Neural cell (in vitro differentiated cells): ENCODE measurements at regions not wholly inside any gene's neighbourhood (a gene's known extent, or its start where the extent isn't known, plus 50 kb on each side); places are given as distances from the start of the nearest gene placed in this dataset.

Experiments
- H2AFZ ChIP-seq: fragments of 200-600, 300-800 bp; sonication (generic), shearing (Covaris generic); 2 replicates; pipeline ENCODE4 v1.6.0; 2014; ENCODE audit warnings: low read depth, mild to moderate bottlenecking, antibody characterized with exemption, low read length, moderate library complexity
- H3F3A ChIP-seq: fragments of 200-600 bp; shearing (Covaris generic); 2 replicates; pipeline ENCODE4 v1.6.1; 2016; ENCODE audit warnings: mild to moderate bottlenecking, moderate library complexity, mixed read lengths, antibody characterized with exemption, low read length; ENCODE audit not compliant: insufficient read depth, poor library complexity, severe bottlenecking
- H3K27ac ChIP-seq: fragments of 200-600, 300-800 bp; sonication (generic), shearing (Covaris generic); 2 replicates; pipeline ENCODE4 v1.5.1; 2014; ENCODE audit warnings: mild to moderate bottlenecking, low read length, moderate library complexity
- H3K27me3 ChIP-seq: fragments of 300-800, 200-600 bp; sonication (generic), shearing (Covaris generic); 2 replicates; pipeline ENCODE4 v1.6.0; 2014; ENCODE audit warnings: mild to moderate bottlenecking, low read depth, low read length, moderate library complexity; ENCODE audit not compliant: insufficient read depth
- H3K36me3 ChIP-seq: fragments of 300-800, 200-600 bp; sonication (generic), shearing (Covaris generic); 2 replicates; pipeline ENCODE4 v1.5.1; 2014; ENCODE audit warnings: mild to moderate bottlenecking, antibody characterized with exemption, low read length, moderate library complexity; ENCODE audit not compliant: insufficient read depth
- H3K4me2 ChIP-seq: fragments of 300-800, 200-600 bp; sonication (generic), shearing (Covaris generic); 2 replicates; pipeline ENCODE4 v1.6.0; 2014; ENCODE audit warnings: mild to moderate bottlenecking, low read length
- H3K4me3 ChIP-seq: fragments of 300-800, 200-600 bp; sonication (generic), shearing (Covaris generic); 2 replicates; pipeline ENCODE4 v1.5.1; 2014; ENCODE audit warnings: mild to moderate bottlenecking, low read length, moderate library complexity
- H3K79me2 ChIP-seq: fragments of 200-600 bp; shearing (Covaris generic); replicated peaks from 2 replicates; pipeline ENCODE4 v1.6.0; 2014; ENCODE audit warnings: mild to moderate bottlenecking, low read length, moderate library complexity; ENCODE audit not compliant: insufficient read depth
- H3K9ac ChIP-seq: fragments of 300-800, 200-600 bp; sonication (generic), shearing (Covaris generic); 2 replicates; pipeline ENCODE4 v1.6.1; 2016; ENCODE audit warnings: mild to moderate bottlenecking, low read length, mixed read lengths
- H3K9me2 ChIP-seq: fragments of 200-600 bp; shearing (Covaris generic); 2 replicates; pipeline ENCODE4 v1.6.1; 2016; ENCODE audit warnings: mild to moderate bottlenecking, low read length, mixed read lengths; ENCODE audit not compliant: insufficient read depth
- H3K9me3 ChIP-seq: fragments of 200-600, 300-800 bp; sonication (generic), shearing (Covaris generic); 2 replicates; pipeline ENCODE4 v1.6.1; 2016; ENCODE audit warnings: mild to moderate bottlenecking, mixed run types, low read length, moderate library complexity, mixed read lengths
- H4K20me1 ChIP-seq: fragments of 200-600 bp; shearing (Covaris generic); 2 replicates; pipeline ENCODE4 v1.6.1; 2016; ENCODE audit warnings: mild to moderate bottlenecking, mixed run types; ENCODE audit not compliant: insufficient read depth
- EP300 ChIP-seq: fragments of 450-650 bp; conservative IDR thresholded peaks from 2 replicates; pipeline ENCODE4 v1.6.1; 2014; ENCODE audit warnings: antibody characterized with exemption, mild to moderate bottlenecking, moderate library complexity; ENCODE audit not compliant: poor library complexity, severe bottlenecking
- EZH2 ChIP-seq: fragments of 200-600, 300-800 bp; shearing (Covaris generic), sonication (generic); IDR thresholded peaks from 2 replicates; pipeline ENCODE4 v1.6.1; 2014; ENCODE audit warnings: antibody characterized with exemption, low read length, borderline replicate concordance, mild to moderate bottlenecking; ENCODE audit not compliant: insufficient read depth, poor library complexity, severe bottlenecking
- MXI1 ChIP-seq: fragments of 450-650 bp; conservative IDR thresholded peaks from 2 replicates; pipeline ENCODE4 v1.6.1; 2014; ENCODE audit warnings: antibody characterized with exemption, mild to moderate bottlenecking; ENCODE audit not compliant: poor library complexity, severe bottlenecking
- POLR2AphosphoS5 ChIP-seq: IDR thresholded peaks from 2 replicates; pipeline ENCODE4 v1.6.1; 2012
- RAD21 ChIP-seq: fragments of 450-650 bp; conservative IDR thresholded peaks from 2 replicates; pipeline ENCODE4 v1.6.1; 2014; ENCODE audit warnings: antibody characterized with exemption, mild to moderate bottlenecking, moderate library complexity
- SMC3 ChIP-seq: fragments of 450-650 bp; conservative IDR thresholded peaks from 2 replicates; pipeline ENCODE4 v1.6.1; 2014; ENCODE audit warnings: antibody characterized with exemption, mild to moderate bottlenecking, moderate library complexity; ENCODE audit not compliant: poor library complexity
- TAF1 ChIP-seq: IDR thresholded peaks from 2 replicates; pipeline ENCODE4 v1.6.1; 2012; ENCODE audit warnings: low read depth
- TF ChIP-seq, protein P1 (sequence below): fragments of 450-650 bp; IDR thresholded peaks from 2 replicates; pipeline ENCODE4 v1.5.1; 2014; ENCODE audit warnings: antibody characterized with exemption, mild to moderate bottlenecking, moderate library complexity; ENCODE audit not compliant: poor library complexity, severe bottlenecking
- TF ChIP-seq, protein P2 (sequence below): IDR thresholded peaks from 2 replicates; pipeline ENCODE4 v1.6.1; 2012; ENCODE audit warnings: borderline replicate concordance

GRCh38 chr2:237171396-237171795 lies 85.7 kb downstream of the COPS8 start:
- Histone ChIP-seq H3K9ac (no peak overlapping the region), H3K9me3 (peaks cover 12% of the 10 kb centered on the region), H3F3A (no peaks in the 10 kb centered on the region), H2AFZ (no peak overlapping the region), H3K4me2 (no peak overlapping the region), H3K79me2 (no peaks in the 10 kb centered on the region), H3K27ac (no peak overlapping the region), H3K4me3 (no peak overlapping the region), H3K27me3 (no peaks in the 10 kb centered on the region), H3K36me3 (no peaks in the 10 kb centered on the region), H3K9me2 (no peaks in the 10 kb centered on the region), H4K20me1 (no peaks in the 10 kb centered on the region)
- TF ChIP-seq RAD21 (no peak), EZH2 (no peak), TAF1 (no peak), EP300 (no peak), MXI1 (no peak), SMC3 (no peak)
- TF ChIP-seq, protein P1, sequence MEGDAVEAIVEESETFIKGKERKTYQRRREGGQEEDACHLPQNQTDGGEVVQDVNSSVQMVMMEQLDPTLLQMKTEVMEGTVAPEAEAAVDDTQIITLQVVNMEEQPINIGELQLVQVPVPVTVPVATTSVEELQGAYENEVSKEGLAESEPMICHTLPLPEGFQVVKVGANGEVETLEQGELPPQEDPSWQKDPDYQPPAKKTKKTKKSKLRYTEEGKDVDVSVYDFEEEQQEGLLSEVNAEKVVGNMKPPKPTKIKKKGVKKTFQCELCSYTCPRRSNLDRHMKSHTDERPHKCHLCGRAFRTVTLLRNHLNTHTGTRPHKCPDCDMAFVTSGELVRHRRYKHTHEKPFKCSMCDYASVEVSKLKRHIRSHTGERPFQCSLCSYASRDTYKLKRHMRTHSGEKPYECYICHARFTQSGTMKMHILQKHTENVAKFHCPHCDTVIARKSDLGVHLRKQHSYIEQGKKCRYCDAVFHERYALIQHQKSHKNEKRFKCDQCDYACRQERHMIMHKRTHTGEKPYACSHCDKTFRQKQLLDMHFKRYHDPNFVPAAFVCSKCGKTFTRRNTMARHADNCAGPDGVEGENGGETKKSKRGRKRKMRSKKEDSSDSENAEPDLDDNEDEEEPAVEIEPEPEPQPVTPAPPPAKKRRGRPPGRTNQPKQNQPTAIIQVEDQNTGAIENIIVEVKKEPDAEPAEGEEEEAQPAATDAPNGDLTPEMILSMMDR, result no peak

DNA sequence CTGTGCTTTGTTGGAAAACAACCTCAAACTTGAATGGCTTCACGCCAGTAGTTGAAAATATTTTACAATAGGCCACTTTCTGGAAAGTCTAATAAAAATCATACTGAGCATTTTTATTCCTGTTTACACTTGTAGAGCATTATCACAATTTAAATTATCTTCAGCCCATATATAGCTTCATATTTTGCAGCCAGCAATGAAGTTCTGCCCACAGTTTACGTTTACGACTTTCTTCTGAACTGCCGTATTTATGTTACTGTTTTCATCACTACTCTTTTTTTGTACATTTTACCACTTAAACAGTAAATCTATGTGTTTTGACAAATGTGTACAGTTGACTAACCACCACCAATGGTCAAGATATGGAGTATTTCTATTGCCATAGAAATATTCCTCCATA lies 86.2 kb downstream of the COPS8 start:
- Histone ChIP-seq H3F3A (no peaks in the 10 kb centered on the region), H3K9me3 (peaks cover 12% of the 10 kb centered on the region), H3K9ac (no peak overlapping the region), H3K4me2 (no peak overlapping the region), H2AFZ (no peak overlapping the region), H3K27ac (no peak overlapping the region), H3K27me3 (no peaks in the 10 kb centered on the region), H3K4me3 (no peak overlapping the region), H4K20me1 (no peaks in the 10 kb centered on the region), H3K79me2 (no peaks in the 10 kb centered on the region), H3K9me2 (no peaks in the 10 kb centered on the region), H3K36me3 (no peaks in the 10 kb centered on the region)
- TF ChIP-seq EP300, result no peak
- no peak for TF ChIP-seq RAD21
- TF ChIP-seq TAF1, result no peak
- TF ChIP-seq, protein P2, sequence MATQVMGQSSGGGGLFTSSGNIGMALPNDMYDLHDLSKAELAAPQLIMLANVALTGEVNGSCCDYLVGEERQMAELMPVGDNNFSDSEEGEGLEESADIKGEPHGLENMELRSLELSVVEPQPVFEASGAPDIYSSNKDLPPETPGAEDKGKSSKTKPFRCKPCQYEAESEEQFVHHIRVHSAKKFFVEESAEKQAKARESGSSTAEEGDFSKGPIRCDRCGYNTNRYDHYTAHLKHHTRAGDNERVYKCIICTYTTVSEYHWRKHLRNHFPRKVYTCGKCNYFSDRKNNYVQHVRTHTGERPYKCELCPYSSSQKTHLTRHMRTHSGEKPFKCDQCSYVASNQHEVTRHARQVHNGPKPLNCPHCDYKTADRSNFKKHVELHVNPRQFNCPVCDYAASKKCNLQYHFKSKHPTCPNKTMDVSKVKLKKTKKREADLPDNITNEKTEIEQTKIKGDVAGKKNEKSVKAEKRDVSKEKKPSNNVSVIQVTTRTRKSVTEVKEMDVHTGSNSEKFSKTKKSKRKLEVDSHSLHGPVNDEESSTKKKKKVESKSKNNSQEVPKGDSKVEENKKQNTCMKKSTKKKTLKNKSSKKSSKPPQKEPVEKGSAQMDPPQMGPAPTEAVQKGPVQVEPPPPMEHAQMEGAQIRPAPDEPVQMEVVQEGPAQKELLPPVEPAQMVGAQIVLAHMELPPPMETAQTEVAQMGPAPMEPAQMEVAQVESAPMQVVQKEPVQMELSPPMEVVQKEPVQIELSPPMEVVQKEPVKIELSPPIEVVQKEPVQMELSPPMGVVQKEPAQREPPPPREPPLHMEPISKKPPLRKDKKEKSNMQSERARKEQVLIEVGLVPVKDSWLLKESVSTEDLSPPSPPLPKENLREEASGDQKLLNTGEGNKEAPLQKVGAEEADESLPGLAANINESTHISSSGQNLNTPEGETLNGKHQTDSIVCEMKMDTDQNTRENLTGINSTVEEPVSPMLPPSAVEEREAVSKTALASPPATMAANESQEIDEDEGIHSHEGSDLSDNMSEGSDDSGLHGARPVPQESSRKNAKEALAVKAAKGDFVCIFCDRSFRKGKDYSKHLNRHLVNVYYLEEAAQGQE, result no peak
- TF ChIP-seq POLR2AphosphoS5, result no peak
- TF ChIP-seq, protein P1, result no peak
- no peak for TF ChIP-seq MXI1
- TF ChIP-seq SMC3, result no peak
- TF ChIP-seq EZH2, result no peak
